ENCODE measurements at regions not wholly inside any gene's neighbourhood (a gene's known extent, or its start where the extent isn't known, plus 50 kb on each side); places are given as distances from the start of the nearest gene placed in this dataset.

GRCh38 chr2:117645458-117645857 is 169.0 kb upstream of the DDX18 start:
- TF ChIP-seq TAF1 (IDR thresholded peaks at IDR 0.05; ENCODE audit: borderline replicate concordance, insufficient read depth, low read length) (no peak), POLR2AphosphoS5 (IDR thresholded peaks at IDR 0.05; ENCODE audit: low read depth, low read length) (no peak)

Data from PFSK-1 (cell line).